ENCODE measurements at regions not wholly inside any gene's neighbourhood (a gene's known extent, or its start where the extent isn't known, plus 50 kb on each side); places are given as distances from the start of the nearest gene placed in this dataset.

DNA sequence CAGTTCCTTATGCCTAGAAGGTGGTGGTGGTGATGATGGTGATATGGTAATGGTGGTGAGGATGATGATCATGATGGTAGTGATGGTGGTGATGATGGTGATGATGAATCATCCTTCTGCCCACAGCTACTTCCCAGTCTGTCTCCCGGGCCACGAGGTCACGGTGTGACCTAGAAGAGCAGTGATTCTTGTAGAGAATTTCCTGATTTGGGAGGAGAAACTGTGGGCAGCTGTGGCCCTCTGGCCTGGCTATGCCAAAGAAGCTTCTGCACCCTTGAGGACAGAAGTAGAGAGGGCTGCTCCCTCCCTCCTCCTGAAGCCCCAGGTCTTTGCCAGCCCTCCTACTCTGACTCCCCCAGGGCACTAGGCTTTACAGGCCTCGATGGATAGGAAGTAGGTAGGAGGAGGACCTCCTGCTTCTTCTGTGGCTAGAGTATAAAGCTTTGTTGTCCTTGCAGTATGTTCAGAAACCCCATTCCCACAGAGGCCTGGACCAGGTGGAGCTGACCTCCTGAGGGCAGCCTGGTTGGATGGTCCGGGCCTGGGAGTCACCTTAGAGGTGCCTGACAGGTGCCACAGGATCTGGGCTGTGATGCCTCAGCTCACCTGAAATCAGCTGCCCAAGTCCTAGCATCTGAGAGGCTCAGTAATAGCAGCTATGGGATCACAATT lies 57.9 kb upstream of the EPAS1 start:
- DNase-seq (ENCODE audit: low read depth in 3 of 3), result no peak

- DNase-seq (ENCODE audit: low read depth in 3 of 3), result peak; percentile 18 to 47 (median 28)
Observed at GRCh38 chr2:46239847-46240181, 57.4 kb upstream of the EPAS1 start.

- DNase-seq (ENCODE audit: low read depth in 3 of 3), result no peak
Observed at GRCh38 chr2:46241344-46241743, 55.9 kb upstream of the EPAS1 start.

DNA sequence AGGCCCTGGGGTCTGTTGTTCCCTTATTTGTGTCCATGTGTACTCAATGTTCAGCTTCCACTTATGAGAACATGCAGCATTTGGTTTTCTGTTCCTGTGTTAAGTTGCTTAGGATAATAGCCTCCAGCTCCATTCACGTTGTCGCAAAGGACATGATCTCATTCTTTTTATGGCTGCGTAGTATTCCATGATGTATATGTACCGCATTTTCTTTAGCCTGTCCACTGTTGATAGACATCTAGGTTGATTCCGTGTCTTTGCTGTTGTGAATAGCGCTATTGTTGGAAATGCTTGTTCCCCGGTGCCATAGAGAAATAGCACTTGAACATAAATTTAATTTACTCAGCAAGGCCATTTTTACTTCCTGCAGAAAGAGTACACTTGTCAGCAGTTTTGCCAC lies 51.3 kb upstream of the EPAS1 start:
- no peak for DNase-seq (ENCODE audit: low read depth in 3 of 3)

- DNase-seq (ENCODE audit: low read depth in 3 of 3), result no peak
Observed at GRCh38 chr2:46246790-46247189, 50.4 kb upstream of the EPAS1 start.
